PC-3 (cell line): ENCODE measurements at regions not wholly inside any gene's neighbourhood (a gene's known extent, or its start where the extent isn't known, plus 50 kb on each side); places are given as distances from the start of the nearest gene placed in this dataset.

Source experiments
- EZH2 ChIP-seq: fragments of 300-600 bp; sonication (generic); IDR thresholded peaks from one replicate; pipeline ENCODE4 v1.6.1; 2017; ENCODE audit warnings: antibody characterized with exemption, mild to moderate bottlenecking, low read length; ENCODE audit not compliant: unreplicated experiment
- TF ChIP-seq, protein P1 (sequence below): fragments of 300-600 bp; sonication (generic); conservative IDR thresholded peaks from 2 replicates; pipeline ENCODE4 v1.5.1; 2017; ENCODE audit warnings: antibody characterized with exemption, low read depth, mild to moderate bottlenecking, low read length

DNA sequence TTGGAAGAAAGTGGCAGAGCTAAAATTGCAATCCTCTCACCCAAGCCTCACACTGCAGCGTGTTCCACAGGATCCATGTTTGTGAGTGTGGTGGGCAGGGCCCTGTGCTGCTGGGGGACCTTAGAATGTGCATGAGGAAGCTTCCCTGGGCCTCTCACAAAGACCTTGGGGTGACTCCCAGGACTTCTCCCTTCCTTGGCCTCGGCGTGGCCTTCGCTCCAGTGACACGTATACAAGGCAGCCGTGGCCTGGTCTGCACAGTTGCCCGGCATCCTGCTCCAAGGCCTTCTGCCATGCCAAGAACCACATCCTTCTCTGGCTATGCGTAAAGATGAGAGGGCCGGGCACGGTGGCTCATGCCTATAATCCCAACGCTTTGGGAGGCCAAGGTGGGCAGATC lies 196.4 kb downstream of the UACA start:
- TF ChIP-seq, protein P1, sequence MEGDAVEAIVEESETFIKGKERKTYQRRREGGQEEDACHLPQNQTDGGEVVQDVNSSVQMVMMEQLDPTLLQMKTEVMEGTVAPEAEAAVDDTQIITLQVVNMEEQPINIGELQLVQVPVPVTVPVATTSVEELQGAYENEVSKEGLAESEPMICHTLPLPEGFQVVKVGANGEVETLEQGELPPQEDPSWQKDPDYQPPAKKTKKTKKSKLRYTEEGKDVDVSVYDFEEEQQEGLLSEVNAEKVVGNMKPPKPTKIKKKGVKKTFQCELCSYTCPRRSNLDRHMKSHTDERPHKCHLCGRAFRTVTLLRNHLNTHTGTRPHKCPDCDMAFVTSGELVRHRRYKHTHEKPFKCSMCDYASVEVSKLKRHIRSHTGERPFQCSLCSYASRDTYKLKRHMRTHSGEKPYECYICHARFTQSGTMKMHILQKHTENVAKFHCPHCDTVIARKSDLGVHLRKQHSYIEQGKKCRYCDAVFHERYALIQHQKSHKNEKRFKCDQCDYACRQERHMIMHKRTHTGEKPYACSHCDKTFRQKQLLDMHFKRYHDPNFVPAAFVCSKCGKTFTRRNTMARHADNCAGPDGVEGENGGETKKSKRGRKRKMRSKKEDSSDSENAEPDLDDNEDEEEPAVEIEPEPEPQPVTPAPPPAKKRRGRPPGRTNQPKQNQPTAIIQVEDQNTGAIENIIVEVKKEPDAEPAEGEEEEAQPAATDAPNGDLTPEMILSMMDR, result no peak
- no peak for TF ChIP-seq EZH2
